ENCODE measurements at regions not wholly inside any gene's neighbourhood (a gene's known extent, or its start where the extent isn't known, plus 50 kb on each side); places are given as distances from the start of the nearest gene placed in this dataset.

DNA sequence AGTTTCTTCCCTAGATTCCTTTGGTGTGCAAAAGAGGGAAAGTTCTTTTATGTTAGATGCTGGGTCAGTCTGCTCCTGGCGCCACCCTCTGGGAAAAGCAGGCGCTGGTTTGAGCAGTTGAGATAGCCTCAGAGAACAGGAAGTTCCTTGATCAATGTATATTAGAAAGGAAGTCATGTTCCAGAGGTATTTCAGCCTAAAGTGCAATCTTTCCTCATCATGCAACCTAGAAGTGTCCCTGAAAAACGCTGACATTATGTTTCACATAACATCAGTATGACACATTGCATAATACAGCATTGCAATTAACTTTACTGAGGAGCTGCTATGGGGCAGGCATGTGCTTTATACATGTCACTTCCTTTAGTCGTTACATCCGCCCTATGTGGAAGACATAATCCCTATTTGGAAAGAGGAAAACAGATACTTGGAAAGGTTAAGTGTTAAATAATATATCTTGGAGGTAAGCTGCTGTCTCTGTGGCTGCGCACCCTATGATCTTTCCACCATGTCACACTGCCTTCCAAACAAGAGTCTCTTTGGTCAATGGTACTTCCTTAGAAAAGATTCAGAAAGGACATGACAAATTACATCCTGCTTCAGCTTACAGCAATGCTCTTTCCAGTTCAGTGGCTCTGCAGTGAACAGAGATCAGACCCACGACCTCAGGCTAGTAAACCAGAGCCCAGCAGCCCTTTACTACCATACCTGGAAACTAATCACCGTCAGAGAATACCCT, 369.7 kb downstream of the RAD51AP2 start:
- no peak for TF ChIP-seq POLR2A (IDR thresholded peaks at IDR 0.05)
- TF ChIP-seq, protein P1, sequence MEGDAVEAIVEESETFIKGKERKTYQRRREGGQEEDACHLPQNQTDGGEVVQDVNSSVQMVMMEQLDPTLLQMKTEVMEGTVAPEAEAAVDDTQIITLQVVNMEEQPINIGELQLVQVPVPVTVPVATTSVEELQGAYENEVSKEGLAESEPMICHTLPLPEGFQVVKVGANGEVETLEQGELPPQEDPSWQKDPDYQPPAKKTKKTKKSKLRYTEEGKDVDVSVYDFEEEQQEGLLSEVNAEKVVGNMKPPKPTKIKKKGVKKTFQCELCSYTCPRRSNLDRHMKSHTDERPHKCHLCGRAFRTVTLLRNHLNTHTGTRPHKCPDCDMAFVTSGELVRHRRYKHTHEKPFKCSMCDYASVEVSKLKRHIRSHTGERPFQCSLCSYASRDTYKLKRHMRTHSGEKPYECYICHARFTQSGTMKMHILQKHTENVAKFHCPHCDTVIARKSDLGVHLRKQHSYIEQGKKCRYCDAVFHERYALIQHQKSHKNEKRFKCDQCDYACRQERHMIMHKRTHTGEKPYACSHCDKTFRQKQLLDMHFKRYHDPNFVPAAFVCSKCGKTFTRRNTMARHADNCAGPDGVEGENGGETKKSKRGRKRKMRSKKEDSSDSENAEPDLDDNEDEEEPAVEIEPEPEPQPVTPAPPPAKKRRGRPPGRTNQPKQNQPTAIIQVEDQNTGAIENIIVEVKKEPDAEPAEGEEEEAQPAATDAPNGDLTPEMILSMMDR (IDR thresholded peaks at IDR 0.05): no peak
